ENCODE measurements at regions not wholly inside any gene's neighbourhood (a gene's known extent, or its start where the extent isn't known, plus 50 kb on each side); places are given as distances from the start of the nearest gene placed in this dataset.

- TF ChIP-seq POLR2A (IDR thresholded peaks at IDR 0.05) (no peak), CTCF (IDR thresholded peaks at IDR 0.05) (no peak)
Measured at GRCh38 chr16:54985668-54986067, 55.0 kb downstream of the IRX5 start.

Measured in testis (tissue), 2 donors.